ENCODE measurements at regions not wholly inside any gene's neighbourhood (a gene's known extent, or its start where the extent isn't known, plus 50 kb on each side); places are given as distances from the start of the nearest gene placed in this dataset.

DNA sequence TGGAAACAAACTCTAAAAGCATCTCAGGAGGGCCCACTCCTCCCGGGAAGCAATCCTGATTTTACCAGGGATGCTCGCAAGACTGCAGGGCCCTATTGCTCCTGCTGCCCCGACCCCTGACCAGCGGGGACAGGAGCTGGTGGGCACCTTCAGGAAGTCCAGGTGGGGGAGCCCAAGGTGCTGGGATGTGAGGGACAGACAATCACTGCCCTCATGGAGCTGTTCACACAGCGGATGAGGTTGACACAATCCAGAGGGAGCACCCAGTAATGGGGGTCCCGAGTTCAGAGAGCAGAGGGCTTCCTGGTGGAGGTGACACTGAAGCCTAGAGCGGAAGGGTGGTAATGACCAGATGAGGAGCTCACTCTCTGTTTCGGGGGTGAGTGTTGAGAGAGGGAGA lies 126.2 kb downstream of the FOXL1 start:
- no peak for ATAC-seq
- DNase-seq = no peak
- TF ChIP-seq, protein P1, sequence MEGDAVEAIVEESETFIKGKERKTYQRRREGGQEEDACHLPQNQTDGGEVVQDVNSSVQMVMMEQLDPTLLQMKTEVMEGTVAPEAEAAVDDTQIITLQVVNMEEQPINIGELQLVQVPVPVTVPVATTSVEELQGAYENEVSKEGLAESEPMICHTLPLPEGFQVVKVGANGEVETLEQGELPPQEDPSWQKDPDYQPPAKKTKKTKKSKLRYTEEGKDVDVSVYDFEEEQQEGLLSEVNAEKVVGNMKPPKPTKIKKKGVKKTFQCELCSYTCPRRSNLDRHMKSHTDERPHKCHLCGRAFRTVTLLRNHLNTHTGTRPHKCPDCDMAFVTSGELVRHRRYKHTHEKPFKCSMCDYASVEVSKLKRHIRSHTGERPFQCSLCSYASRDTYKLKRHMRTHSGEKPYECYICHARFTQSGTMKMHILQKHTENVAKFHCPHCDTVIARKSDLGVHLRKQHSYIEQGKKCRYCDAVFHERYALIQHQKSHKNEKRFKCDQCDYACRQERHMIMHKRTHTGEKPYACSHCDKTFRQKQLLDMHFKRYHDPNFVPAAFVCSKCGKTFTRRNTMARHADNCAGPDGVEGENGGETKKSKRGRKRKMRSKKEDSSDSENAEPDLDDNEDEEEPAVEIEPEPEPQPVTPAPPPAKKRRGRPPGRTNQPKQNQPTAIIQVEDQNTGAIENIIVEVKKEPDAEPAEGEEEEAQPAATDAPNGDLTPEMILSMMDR (IDR thresholded peaks at IDR 0.05) = no peak
- Histone ChIP-seq H3K4me3 (no peak overlapping the region), H3K9me3 (no peaks in the 10 kb centered on the region), H3K4me1 (ENCODE audit: low read depth) (no peaks in the 10 kb centered on the region), H3K36me3 (ENCODE audit: low read depth) (no peaks in the 10 kb centered on the region)
- intact Hi-C loops (cut with DNase I, micrococcal nuclease) = no loop called here

DNA sequence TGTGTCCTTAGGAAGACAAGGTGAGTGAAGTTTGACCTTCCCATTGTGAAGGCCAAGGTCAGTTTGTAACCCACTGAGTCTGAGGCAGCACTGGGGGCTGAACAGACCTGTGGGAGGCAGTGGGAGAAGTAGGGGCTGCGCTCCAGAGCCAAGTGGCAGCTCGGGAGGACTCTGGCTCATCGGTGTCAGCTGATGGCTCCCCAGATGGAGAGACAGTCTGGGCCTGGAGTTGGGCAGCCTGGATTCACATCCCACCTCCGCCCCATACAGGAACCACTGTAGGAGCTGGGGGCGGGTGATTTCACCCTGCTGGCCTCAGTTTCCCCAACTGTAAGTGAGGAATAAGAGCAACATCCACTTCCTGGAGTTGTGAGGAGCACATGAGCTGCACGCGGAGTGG lies 128.4 kb downstream of the FOXL1 start:
- H3K36me3 ChIP-seq (ENCODE audit: low read depth) = no peaks in the 10 kb centered on the region
- H3K4me3 ChIP-seq = no peak overlapping the region
- H3K4me1 ChIP-seq (ENCODE audit: low read depth) = no peaks in the 10 kb centered on the region
- no peaks in the 10 kb centered on the region for H3K9me3 ChIP-seq
- ATAC-seq (no peak), DNase-seq (no peak)
- intact Hi-C loops (cut with DNase I, micrococcal nuclease) = no loop called here
- TF ChIP-seq, protein P1 (IDR thresholded peaks at IDR 0.05) = no peak

DNA sequence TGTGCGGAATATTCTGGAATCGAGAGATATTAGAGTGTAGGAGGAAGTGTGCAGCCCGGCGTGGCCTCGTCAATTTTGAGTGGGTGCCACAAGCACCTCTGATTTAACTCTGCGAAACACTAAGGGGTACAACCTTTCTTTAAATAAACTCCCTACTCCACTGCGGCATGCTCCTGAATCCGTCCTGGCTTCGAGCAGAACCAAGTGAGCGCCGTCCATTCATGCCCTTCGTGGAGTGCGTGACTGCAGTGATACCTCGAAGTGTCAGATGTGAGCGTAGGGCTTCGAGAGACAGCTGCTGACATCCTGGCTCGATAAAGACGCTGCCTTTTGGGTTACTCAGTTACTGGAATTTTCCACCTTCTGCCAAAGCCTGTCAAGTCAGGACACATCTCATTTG lies 128.8 kb downstream of the FOXL1 start:
- intact Hi-C loops (cut with DNase I, micrococcal nuclease) = no loop called here
- no peak for ATAC-seq
- Histone ChIP-seq H3K4me3 (no peak overlapping the region), H3K9me3 (no peaks in the 10 kb centered on the region), H3K4me1 (ENCODE audit: low read depth) (no peaks in the 10 kb centered on the region), H3K36me3 (ENCODE audit: low read depth) (no peaks in the 10 kb centered on the region)
- TF ChIP-seq, protein P1 (IDR thresholded peaks at IDR 0.05) = no peak
- DNase-seq = no peak

DNA sequence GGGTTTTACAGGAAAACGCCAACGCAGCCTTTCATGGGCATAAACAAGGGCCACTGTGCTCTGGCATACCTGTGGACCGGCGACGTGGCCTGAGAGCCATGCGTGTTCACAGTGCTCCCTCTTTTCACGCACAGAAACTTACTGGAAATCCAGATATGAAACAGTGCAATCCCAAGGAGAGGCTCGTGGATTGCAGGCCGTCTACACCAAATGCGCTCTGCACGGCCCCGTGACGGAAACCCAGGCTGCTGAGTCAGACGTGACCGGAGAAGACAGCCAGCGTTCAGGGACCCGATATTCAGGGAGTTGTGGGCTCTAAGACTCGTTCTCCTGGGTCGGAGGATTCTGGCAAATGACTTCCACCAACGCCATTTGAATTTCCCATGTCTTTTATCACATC lies 129.2 kb downstream of the FOXL1 start:
- TF ChIP-seq, protein P1 (IDR thresholded peaks at IDR 0.05) = no peak
- Histone ChIP-seq H3K4me3 (no peak overlapping the region), H3K4me1 (ENCODE audit: low read depth) (no peaks in the 10 kb centered on the region), H3K36me3 (ENCODE audit: low read depth) (no peaks in the 10 kb centered on the region), H3K9me3 (no peaks in the 10 kb centered on the region)
- ATAC-seq (no peak), DNase-seq (no peak)
- intact Hi-C loops (cut with DNase I, micrococcal nuclease) = no loop called here

GRCh38 chr16:86708431-86708830 lies 130.1 kb downstream of the FOXL1 start:
- H3K36me3 ChIP-seq (ENCODE audit: low read depth) = no peaks in the 10 kb centered on the region
- no peak overlapping the region for H3K4me3 ChIP-seq
- TF ChIP-seq, protein P1 (IDR thresholded peaks at IDR 0.05) = no peak
- no peaks in the 10 kb centered on the region for H3K9me3 ChIP-seq
- no peak for DNase-seq
- intact Hi-C loops (cut with DNase I, micrococcal nuclease) = no loop called here
- H3K4me1 ChIP-seq (ENCODE audit: low read depth) = no peaks in the 10 kb centered on the region
- no peak for ATAC-seq

- H3K9me3 ChIP-seq = no peaks in the 10 kb centered on the region
- ATAC-seq (no peak), DNase-seq (no peak)
- no peaks in the 10 kb centered on the region for H3K4me1 ChIP-seq (ENCODE audit: low read depth)
- no peak overlapping the region for H3K4me3 ChIP-seq
- TF ChIP-seq, protein P1 (IDR thresholded peaks at IDR 0.05) = no peak
- no peaks in the 10 kb centered on the region for H3K36me3 ChIP-seq (ENCODE audit: low read depth)
- intact Hi-C loops (cut with DNase I, micrococcal nuclease) = no loop called here
These were observed 130.8 kb downstream of the FOXL1 start for GRCh38 chr16:86709103-86709502.

Data from mucosa of descending colon (tissue), 3 donors.